Stimulated activated CD8-positive, alpha-beta memory T cell treated with anti-CD3 and anti-CD28 coated beads, Interleukin-7, amount 100 ng/mL, for 48 hours (primary cell): ENCODE measurements at regions not wholly inside any gene's neighbourhood (a gene's known extent, or its start where the extent isn't known, plus 50 kb on each side); places are given as distances from the start of the nearest gene placed in this dataset.
"Not testable (repeated sequence)": the region's sequence is repeated elsewhere in the genome, so short reads cannot be mapped to it uniquely, and the experiment has no call there.

ENCODE experiments used
- DNase-seq, 2 donors: peaks; one replicate each; pipeline ENCODE4 v3.0.0-alpha.2; 2020; ENCODE audit warnings: low read depth in 1 of 2; ENCODE audit errors: extremely low read depth in 1 of 2

DNA sequence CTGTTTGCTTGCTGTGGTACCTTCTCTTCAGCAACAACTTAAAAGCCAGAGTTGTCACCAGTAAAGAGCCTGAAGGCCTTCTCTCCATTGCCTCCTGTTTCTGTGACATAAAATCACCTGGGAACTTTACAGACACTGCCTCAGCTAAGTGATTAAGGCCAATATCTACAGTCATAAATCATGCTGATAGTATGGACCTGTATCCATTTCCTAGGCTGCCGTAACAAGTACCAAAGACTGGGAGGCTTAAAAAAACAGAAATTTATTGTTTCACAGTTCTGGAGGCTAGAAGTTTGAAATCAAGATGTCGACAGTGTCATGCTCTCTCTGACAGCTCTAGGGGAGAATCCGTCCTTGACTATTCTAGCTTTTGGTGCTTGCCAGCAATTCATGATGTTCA lies 108.4 kb upstream of the UNC5B start:
- no peak for DNase-seq

- DNase-seq: not testable (repeated sequence)
Observed at GRCh38 chr10:71106151-71106550, 106.2 kb upstream of the UNC5B start.

DNA sequence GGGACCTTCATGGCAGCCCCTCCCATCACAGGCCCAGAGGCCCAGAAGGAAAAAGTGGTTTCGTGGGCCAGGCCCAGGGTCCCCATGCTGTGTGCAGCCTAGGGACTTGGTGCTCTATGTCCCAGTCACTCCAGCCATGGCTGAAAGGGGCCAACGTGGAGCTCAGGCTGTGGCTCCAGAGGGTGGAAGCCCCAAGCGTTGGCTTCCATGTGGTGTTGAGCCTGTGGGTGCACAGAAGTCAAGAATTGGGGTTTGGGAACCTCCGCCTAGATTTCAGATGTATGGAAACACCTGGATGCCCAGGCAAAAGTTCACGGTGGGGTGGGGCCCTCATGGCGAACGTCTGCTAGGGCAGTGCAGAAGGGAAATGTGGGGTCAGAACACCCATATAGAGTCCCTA lies 105.3 kb upstream of the UNC5B start:
- DNase-seq: not testable (repeated sequence)

DNA sequence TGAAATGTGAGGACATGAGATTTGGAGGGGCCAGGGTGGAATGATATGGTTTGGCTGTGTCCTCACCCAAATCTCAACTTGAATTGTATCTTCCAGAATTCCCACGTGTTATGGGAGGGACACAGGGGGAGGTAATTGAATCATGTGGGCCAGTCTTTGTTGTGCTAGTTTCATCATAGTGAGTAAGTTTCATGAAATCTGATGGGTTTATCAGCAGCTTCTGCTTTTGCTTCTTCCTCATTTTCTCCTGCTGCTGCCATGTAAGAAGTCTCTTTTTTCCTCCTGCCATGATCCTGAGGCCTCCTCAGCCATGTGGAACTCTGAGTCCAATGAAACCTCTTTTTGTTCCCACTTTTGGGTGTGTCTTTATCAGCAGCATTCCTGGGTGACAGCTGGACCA lies 104.3 kb upstream of the UNC5B start:
- not testable (repeated sequence) for DNase-seq

DNA sequence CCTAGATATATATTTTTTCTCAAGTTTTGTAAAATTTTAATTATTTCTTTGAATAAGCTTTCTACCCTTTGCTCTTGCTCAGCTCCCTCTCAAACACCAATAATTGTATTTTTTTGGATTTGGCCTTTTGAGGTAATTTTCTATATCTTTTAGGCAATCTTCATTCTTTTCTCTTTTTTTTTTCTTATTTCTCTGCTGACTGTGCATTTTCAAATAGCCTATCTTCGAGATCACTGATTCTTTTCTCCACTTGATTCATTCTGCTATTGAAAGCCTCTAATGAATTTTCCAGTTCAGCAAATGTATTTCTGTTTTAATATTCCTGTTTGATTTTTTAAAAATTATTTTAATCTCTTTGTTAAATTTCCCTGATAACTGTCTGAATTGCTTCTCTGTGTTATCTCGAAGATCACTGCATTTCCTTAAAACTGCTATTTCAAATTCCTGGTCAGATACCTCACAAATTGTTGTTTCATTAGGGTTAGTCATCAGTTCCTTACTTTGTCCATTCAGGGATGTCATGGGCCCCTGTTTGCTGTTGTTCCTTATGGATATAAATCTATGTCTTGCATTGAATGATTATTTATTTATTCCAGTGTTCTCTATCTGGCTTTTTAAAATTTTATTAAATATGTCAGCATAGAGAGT lies 100.1 kb upstream of the UNC5B start:
- no peak for DNase-seq

- DNase-seq: no peak
Observed at GRCh38 chr10:71116426-71116825, 95.9 kb upstream of the UNC5B start.

- DNase-seq: not testable (repeated sequence)
Observed at GRCh38 chr10:71117589-71117988, 94.8 kb upstream of the UNC5B start.

DNA sequence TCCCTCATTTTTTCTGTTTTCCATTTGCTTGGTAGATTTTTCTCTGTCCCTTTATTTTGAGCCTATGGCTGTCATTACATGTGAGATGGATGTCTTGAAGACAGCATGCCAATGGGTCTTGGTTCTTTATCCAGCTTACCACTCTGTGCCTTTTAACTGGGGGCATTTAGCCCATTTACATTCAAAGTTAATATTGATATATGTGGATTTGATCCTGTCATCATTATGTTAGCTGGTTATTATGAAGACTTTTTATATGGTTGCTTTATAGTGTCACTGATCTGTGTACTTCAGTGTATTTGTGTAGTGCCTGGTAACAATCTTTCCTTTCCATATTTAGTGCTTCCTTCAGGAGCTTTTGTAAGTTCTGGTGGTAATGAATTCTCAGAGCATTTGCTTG lies 89.3 kb upstream of the UNC5B start:
- DNase-seq: no peak

DNA sequence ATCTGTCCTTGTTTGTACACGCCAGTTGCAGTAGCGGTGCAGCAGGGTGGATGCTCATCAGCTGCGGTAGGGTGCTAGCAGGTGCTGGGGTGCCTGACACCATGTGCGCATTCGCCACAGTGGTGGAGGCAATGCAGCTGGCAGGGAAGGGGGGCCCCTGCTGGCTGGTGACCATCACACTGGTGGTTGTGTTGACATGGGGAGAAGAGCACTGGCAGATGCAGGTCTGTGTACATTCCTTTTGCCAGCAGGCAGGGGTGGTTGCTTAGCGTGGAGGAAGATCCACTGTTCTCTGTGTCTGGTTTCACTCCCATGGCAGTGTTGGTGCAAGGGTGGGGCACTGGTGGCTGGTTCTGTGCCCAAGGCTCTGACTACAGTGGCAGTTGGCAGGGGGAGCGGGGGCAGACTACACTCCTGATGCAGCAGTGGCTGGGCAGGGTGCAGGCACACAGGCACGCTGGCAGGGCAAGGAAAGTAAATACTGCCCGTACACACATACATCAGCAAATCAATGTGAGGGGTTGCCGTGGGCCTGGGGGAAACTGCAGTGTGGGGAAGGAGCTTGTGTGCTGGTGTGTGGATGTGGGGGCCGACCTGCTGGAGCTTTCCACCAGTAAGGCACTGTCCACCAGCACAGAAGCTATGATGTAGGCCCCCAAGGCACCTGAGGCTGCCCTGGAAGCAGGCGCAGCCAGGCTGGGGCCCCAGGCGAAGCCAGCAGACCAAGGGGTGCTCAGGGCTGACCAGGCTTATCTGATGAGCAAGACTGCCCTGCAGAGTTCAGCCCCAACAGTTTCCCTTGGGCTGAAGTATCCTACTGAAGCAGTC lies 87.2 kb upstream of the UNC5B start:
- no peak for DNase-seq

- no peak for DNase-seq
Observed at GRCh38 chr10:71125749-71126107, 86.6 kb upstream of the UNC5B start.

- no peak for DNase-seq
Observed at GRCh38 chr10:71126432-71126831, 85.9 kb upstream of the UNC5B start.

- no peak for DNase-seq
Observed at GRCh38 chr10:71127104-71127503, 85.3 kb upstream of the UNC5B start.

DNA sequence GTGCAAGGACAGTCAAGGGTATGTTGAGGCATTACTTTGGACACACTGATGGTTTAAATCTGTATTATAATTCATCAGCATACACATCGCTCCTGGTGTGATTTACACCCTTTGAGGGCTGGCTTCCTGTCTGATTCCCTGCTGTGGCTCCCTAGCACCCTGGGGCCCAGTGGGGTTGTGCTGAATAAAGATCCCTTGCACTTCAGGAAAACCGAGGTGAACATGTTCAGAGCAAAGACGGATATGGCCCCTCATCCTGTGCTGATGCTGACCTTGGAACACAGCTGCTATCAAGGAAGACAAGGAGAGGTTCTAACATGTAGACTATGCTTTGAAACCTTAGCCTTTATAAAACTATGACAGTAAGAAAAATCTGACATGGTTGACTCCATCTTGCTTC lies 84.6 kb upstream of the UNC5B start:
- DNase-seq: no peak

GRCh38 chr10:71128311-71128980 lies 83.9 kb upstream of the UNC5B start:
- no peak for DNase-seq

GRCh38 chr10:71131096-71131495 lies 81.3 kb upstream of the UNC5B start:
- DNase-seq: no peak

DNA sequence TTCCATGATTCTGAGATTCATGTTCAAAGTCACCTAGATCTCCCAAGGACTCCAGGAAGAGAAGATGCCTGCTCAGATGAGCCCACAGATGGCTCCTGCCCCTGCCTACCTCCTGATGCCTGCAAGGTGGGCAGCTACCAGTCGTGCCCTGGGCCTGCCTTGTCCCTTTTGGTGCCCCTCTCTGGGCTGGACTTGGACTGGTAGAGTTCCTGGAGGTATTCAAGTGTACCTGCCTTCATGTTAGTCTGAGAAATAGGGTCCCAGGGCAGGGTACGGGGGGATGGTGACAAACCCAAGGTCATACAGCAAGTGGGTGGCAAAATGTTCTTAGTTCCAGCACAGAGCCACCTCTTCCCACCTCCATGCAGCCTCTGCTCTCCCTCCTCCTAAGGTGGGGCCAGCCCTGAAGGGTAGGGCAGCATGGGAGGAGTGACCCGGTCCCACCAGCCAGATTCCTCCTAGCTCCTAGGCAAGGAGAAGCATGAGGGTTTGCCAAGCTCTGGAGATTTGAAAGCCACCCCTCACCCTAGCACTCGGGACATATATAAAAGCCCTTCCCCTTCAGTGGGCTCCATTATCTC lies 80.8 kb upstream of the UNC5B start:
- no peak for DNase-seq

DNA sequence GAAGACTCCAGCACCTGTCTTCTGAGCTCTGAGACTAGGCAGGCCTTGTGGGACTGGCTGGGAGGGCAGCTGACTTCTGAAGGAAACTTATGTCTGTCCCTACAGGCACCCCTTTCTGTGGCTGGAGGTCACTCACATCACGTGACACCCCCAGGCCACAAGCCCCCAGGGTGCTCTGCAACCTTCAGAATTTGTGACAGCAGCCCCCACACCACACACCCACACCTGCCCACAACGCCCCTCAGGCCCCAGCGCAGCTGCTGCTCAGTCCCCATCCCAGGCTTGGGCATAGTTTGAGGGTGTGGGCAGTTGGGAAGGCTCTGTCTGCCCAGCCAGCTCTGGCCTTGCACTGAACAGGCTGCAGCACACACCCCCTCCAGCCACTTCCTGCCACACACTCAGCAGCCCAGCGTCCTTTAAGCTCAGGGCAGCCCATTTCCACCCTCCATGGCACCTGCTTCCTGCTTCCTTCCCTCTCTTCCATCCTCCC lies 80.0 kb upstream of the UNC5B start:
- DNase-seq: no peak

GRCh38 chr10:71133710-71134686 lies 78.4 kb upstream of the UNC5B start:
- DNase-seq: no peak

- no peak for DNase-seq
Observed at GRCh38 chr10:71134732-71135211, 77.6 kb upstream of the UNC5B start.

- DNase-seq: no peak
Observed at GRCh38 chr10:71135236-71135635, 77.1 kb upstream of the UNC5B start.
